Loucy (cell line): ENCODE measurements at regions not wholly inside any gene's neighbourhood (a gene's known extent, or its start where the extent isn't known, plus 50 kb on each side); places are given as distances from the start of the nearest gene placed in this dataset.
"Not testable (repeated sequence)": the region's sequence is repeated elsewhere in the genome, so short reads cannot be mapped to it uniquely, and the experiment has no call there.

ENCODE experiments used
- EZH2phosphoT487 ChIP-seq: fragments of 200-600 bp; IDR thresholded peaks from 2 replicates; pipeline ENCODE4 v1.6.1; 2018; ENCODE audit warnings: antibody characterized with exemption, mild to moderate bottlenecking, moderate library complexity, borderline replicate concordance
- TF ChIP-seq, protein P1 (sequence below): fragments of 200-600 bp; sonication (generic); conservative IDR thresholded peaks from 2 replicates; pipeline ENCODE4 v1.5.1; 2014; ENCODE audit warnings: mild to moderate bottlenecking, antibody characterized with exemption, low read length

DNA sequence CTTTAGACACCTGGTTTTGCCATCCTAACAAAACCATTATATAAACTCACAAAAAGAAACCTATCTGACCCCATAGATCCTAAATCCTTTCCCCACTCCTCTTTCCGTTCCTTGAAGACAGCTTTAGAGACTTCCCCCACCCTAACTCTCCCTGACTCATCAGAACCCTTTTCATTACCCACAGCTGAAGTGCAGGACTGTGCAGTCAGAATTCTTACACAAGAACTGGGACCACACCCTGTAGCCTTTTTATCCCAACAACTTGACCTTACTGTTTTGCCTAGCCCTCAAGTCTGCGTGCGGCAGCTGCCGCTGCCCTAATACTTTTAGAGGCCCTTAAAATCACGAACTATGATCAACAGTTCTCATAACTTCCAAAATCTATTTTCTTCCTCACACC is 254.9 kb upstream of the GULP1 start:
- TF ChIP-seq, protein P1, sequence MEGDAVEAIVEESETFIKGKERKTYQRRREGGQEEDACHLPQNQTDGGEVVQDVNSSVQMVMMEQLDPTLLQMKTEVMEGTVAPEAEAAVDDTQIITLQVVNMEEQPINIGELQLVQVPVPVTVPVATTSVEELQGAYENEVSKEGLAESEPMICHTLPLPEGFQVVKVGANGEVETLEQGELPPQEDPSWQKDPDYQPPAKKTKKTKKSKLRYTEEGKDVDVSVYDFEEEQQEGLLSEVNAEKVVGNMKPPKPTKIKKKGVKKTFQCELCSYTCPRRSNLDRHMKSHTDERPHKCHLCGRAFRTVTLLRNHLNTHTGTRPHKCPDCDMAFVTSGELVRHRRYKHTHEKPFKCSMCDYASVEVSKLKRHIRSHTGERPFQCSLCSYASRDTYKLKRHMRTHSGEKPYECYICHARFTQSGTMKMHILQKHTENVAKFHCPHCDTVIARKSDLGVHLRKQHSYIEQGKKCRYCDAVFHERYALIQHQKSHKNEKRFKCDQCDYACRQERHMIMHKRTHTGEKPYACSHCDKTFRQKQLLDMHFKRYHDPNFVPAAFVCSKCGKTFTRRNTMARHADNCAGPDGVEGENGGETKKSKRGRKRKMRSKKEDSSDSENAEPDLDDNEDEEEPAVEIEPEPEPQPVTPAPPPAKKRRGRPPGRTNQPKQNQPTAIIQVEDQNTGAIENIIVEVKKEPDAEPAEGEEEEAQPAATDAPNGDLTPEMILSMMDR = not testable (repeated sequence)
- TF ChIP-seq EZH2phosphoT487 = not testable (repeated sequence)
